AG04449 (cell line): ENCODE measurements at regions not wholly inside any gene's neighbourhood (a gene's known extent, or its start where the extent isn't known, plus 50 kb on each side); places are given as distances from the start of the nearest gene placed in this dataset.

Experiments
- CTCF ChIA-PET: fragments of 350-600 bp; formaldehyde crosslinking; extraction: SDS; loops from one replicate; lab custom pipeline; 2021; ENCODE audit warnings: antibody characterized with exemption; lab: Yijun Ruan, JAX
- POLR2A ChIA-PET: fragments of 400-600, 350-600 bp; formaldehyde crosslinking; extraction: SDS; loops from one replicate; lab custom pipeline; 2020; ENCODE audit warnings: antibody characterized with exemption, inconsistent platforms; lab: Yijun Ruan, JAX
- DNase-seq: peaks from one replicate; pipeline ENCODE4 v3.0.0-alpha.2; 2010; ENCODE audit warnings: low read depth, low spot score
- H3K4me3 ChIP-seq: 2 replicates; pipeline ENCODE4 v1.5.1; 2011; ENCODE audit warnings: low read depth, mild to moderate bottlenecking, control low read depth, low read length
- CTCF ChIP-seq: IDR thresholded peaks from one replicate; pipeline ENCODE4 v1.5.1; 2011; ENCODE audit warnings: mild to moderate bottlenecking, moderate library complexity, low read length, control low read depth, inconsistent platforms; ENCODE audit not compliant: insufficient read depth; ENCODE audit errors: missing control alignments

DNA sequence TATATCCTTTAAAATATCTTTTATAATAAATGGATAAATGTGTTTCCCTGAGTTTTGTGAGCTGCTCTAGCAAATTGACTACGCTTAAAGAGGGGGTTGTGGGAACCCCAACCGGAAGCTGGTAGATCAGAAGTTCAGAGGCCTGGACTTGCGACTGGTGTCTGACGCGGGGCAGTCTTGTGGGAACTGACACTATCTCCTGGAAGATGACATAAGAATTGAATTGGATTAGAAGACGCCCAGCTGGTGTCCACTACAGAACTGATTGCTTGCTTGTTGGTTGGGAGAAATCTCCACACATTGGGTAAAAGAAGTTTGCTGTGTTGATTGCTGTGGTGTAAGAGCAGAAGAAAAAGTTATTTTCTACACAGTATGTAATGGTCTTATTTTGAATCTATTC is 51.1 kb upstream of the AHR start:
- POLR2A ChIA-PET = no interaction called here
- CTCF ChIA-PET = interaction anchor here (0.9 kb wide), 1 partner anchor 55 kb away, joined by 3 read pairs; no protein-coding TSS in a partner anchor
- DNase-seq = no peak

DNA sequence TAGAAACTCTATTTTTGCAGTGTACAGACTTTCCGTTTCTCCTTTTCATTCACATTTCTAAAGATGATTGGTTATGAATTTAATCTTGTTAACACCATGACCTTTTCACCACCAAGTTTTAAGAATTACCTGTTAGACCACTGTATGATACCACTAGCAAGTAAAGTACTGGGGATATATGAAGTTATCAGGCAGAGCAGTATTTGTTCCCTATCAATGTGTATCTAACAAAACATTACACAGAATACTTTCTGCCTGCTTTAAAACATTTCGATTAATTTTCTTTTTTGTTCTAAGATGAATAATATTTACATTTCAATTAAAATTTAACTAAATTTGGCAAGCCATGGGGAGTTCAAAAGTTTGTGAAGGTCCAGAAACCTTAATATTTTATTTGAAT is 49.9 kb upstream of the AHR start:
- TF ChIP-seq CTCF = no peak
- no peak overlapping the region for H3K4me3 ChIP-seq
- CTCF ChIA-PET = no interaction called here
- POLR2A ChIA-PET = no interaction called here
- DNase-seq = no peak

More for the DNA sequence above, 51.1 kb upstream of the AHR start:
- H3K4me3 ChIP-seq = no peak overlapping the region
- no peak for TF ChIP-seq CTCF
